ENCODE measurements at regions not wholly inside any gene's neighbourhood (a gene's known extent, or its start where the extent isn't known, plus 50 kb on each side); places are given as distances from the start of the nearest gene placed in this dataset.

- no peak for DNase-seq (ENCODE audit: low spot score)
Measured at GRCh38 chr14:95442016-95442632, 74.3 kb downstream of the SYNE3 start.

- no peak for DNase-seq (ENCODE audit: low spot score)
Measured at GRCh38 chr14:95440951-95441350, 75.5 kb downstream of the SYNE3 start.

GRCh38 chr14:95440496-95440895 is 76.0 kb downstream of the SYNE3 start:
- no peak for DNase-seq (ENCODE audit: low spot score)

GRCh38 chr14:95439881-95440280 is 76.6 kb downstream of the SYNE3 start:
- no peak for DNase-seq (ENCODE audit: low spot score)

GRCh38 chr14:95437715-95438114 is 78.7 kb downstream of the SYNE3 start:
- DNase-seq (ENCODE audit: low spot score) = no peak

GRCh38 chr14:95436354-95436753 is 80.1 kb downstream of the SYNE3 start:
- no peak for DNase-seq (ENCODE audit: low spot score)

GRCh38 chr14:95434121-95434520 is 82.3 kb downstream of the SYNE3 start:
- DNase-seq (ENCODE audit: low spot score) = no peak

- no peak for DNase-seq (ENCODE audit: low spot score)
Measured at GRCh38 chr14:95433094-95433478, 83.4 kb downstream of the SYNE3 start.

- no peak for DNase-seq (ENCODE audit: low spot score)
Measured at GRCh38 chr14:95432144-95433093, 84.0 kb downstream of the SYNE3 start.

- no peak for DNase-seq (ENCODE audit: low spot score)
Measured at GRCh38 chr14:95431199-95432143, 85.0 kb downstream of the SYNE3 start.

- DNase-seq (ENCODE audit: low spot score) = no peak
Measured at GRCh38 chr14:95428557-95428956, 87.9 kb downstream of the SYNE3 start.

GRCh38 chr14:95426116-95426475 is 90.4 kb downstream of the SYNE3 start:
- no peak for DNase-seq (ENCODE audit: low spot score)

GRCh38 chr14:95425369-95426115 is 90.9 kb downstream of the SYNE3 start:
- no peak for DNase-seq (ENCODE audit: low spot score)

GRCh38 chr14:95424529-95424928 is 91.9 kb downstream of the SYNE3 start:
- DNase-seq (ENCODE audit: low spot score) = no peak

GRCh38 chr14:95421741-95422140 is 94.7 kb downstream of the SYNE3 start:
- DNase-seq (ENCODE audit: low spot score) = no peak

GRCh38 chr14:95420060-95420459 is 96.4 kb downstream of the SYNE3 start:
- no peak for DNase-seq (ENCODE audit: low spot score)

- DNase-seq (ENCODE audit: low spot score) = no peak
Measured at GRCh38 chr14:95419569-95419968, 96.9 kb downstream of the SYNE3 start.

- no peak for DNase-seq (ENCODE audit: low spot score)
Measured at GRCh38 chr14:95418858-95419257, 97.6 kb downstream of the SYNE3 start.

GRCh38 chr14:95417492-95417891 is 97.8 kb upstream of the CLMN start:
- DNase-seq (ENCODE audit: low spot score) = no peak

- DNase-seq (ENCODE audit: low spot score) = no peak
Measured at GRCh38 chr14:95415993-95416392, 96.3 kb upstream of the CLMN start.

Measured in CD4-positive, alpha-beta T cell treated with Interleukin-6 at 100 ng/mL for 8 hours (primary cell).